ENCODE measurements at regions not wholly inside any gene's neighbourhood (a gene's known extent, or its start where the extent isn't known, plus 50 kb on each side); places are given as distances from the start of the nearest gene placed in this dataset.

DNA sequence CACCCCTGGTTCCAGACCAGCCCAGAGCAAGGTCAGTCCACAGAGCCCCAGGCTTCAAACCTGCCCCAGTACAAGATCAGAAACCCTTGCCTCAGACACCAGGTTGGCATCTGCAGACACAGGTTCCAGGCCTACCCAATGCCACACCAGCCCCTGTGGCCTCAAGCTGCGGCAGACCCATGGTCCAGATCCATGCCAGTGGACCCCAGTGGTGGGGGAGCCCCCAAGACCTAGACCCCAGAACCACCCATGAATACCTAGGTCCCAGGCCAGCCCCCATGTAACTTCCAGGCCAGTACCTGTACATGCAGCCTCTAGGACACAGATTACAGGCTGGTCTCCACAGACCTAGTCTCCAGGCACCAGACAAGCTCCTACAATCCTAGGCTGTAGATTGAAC lies 1019.3 kb downstream of the JRKL start:
- TF ChIP-seq, protein P1, sequence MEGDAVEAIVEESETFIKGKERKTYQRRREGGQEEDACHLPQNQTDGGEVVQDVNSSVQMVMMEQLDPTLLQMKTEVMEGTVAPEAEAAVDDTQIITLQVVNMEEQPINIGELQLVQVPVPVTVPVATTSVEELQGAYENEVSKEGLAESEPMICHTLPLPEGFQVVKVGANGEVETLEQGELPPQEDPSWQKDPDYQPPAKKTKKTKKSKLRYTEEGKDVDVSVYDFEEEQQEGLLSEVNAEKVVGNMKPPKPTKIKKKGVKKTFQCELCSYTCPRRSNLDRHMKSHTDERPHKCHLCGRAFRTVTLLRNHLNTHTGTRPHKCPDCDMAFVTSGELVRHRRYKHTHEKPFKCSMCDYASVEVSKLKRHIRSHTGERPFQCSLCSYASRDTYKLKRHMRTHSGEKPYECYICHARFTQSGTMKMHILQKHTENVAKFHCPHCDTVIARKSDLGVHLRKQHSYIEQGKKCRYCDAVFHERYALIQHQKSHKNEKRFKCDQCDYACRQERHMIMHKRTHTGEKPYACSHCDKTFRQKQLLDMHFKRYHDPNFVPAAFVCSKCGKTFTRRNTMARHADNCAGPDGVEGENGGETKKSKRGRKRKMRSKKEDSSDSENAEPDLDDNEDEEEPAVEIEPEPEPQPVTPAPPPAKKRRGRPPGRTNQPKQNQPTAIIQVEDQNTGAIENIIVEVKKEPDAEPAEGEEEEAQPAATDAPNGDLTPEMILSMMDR (IDR thresholded peaks at IDR 0.05; ENCODE audit: control insufficient read depth, insufficient read depth, low read depth, low read length, missing control alignments), result no peak
- H3K4me3 ChIP-seq (ENCODE audit: control insufficient read depth, low read depth, low read length), result no peak overlapping the region
- DNase-seq (ENCODE audit: low read depth), result no peak

DNA sequence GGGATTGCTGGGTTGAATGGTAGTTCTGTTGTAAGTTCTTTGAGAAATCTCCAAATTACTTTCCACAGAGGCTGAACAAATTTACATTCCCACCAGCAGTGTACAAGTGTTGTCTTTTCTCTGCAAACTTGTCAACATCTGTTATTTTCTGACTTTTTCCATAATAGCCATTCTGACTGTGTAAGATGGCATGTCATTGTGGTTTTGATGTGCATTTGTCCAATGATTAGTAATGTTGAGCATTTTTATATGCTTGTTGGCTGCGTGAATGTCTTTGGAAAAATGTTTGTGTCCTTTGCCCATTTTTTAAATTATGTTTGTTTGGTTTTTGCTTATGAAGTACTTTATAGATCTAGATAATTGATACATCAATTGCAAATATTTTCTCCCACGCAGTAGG lies 1025.0 kb downstream of the JRKL start:
- H3K4me3 ChIP-seq (ENCODE audit: control insufficient read depth, low read depth, low read length), result no peak overlapping the region
- no peak for DNase-seq (ENCODE audit: low read depth)
- TF ChIP-seq, protein P1 (IDR thresholded peaks at IDR 0.05; ENCODE audit: control insufficient read depth, insufficient read depth, low read depth, low read length, missing control alignments), result no peak

DNA sequence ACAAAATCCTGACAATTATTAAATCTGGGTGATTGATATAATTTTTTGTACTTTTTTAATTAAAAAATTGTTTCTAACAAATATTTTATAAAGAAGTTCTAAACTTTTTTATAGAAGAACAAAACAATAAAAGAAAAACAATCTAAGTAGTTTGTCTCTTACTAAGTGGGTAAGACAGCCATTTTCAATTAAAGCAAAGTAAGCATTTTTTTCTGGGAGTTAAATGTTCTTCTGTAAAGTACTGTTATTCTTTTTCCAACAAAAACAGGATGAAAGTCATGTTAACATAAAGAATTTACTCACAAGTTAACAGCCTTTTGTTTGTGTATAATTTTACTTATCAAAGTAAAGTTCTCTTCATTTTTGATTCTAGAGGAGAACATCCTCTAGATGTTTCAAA lies 1029.9 kb downstream of the JRKL start:
- DNase-seq (ENCODE audit: low read depth), result no peak
- TF ChIP-seq, protein P1 (IDR thresholded peaks at IDR 0.05; ENCODE audit: control insufficient read depth, insufficient read depth, low read depth, low read length, missing control alignments), result no peak

DNA sequence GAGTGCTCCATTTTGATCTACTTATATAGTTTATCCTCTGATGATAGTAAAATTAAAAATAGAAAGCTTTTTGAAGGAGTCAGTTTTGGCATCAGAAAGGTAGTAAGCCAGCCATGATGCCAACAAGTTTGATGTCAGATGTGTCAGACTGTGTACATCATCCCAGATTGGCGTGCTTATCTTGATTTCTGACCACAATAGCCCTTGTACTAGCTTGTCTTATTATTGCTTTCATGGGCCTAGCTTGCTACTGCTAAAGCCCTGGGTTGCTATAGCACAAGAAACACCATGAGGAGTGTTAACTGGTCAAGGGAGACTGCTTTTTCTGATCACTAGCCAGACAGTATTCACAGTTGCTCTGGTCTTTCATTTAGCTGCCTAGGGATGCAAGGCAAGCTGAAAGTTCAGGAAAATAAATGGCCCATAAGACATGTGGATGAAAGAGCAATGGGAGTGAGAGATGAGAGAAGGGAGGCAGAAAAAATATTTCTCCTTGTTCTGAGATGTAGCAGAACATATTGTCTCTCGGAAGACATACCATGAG lies 1038.5 kb downstream of the JRKL start:
- H3K4me3 ChIP-seq (ENCODE audit: control insufficient read depth, low read depth, low read length), result no peak overlapping the region
- no peak for DNase-seq (ENCODE audit: low read depth)
- TF ChIP-seq, protein P1 (IDR thresholded peaks at IDR 0.05; ENCODE audit: control insufficient read depth, insufficient read depth, low read depth, low read length, missing control alignments), result no peak

More for the DNA sequence above, 1029.9 kb downstream of the JRKL start:
- no peak overlapping the region for H3K4me3 ChIP-seq (ENCODE audit: control insufficient read depth, low read depth, low read length)

DNA sequence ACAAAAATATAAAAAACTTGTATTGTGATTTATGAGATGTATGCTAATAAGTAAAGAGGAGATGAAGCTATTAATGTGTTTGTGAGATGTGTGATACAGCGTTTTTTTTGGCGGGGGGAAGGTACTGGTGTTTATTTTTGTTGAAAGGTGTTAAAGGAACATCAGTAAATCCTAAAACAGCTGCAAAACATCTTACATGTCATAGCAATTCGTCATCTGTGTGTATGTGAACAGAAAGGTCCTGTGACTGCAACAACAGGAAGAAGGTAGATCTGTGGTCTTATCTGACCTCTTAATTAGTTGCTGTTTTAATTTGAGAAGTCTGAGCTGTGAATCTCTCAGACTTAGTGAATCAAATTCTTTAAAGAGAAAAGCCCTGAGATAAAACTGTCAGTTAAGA lies 1041.1 kb downstream of the JRKL start:
- TF ChIP-seq, protein P1 (IDR thresholded peaks at IDR 0.05; ENCODE audit: control insufficient read depth, insufficient read depth, low read depth, low read length, missing control alignments), result no peak
- H3K4me3 ChIP-seq (ENCODE audit: control insufficient read depth, low read depth, low read length), result no peak overlapping the region
- no peak for DNase-seq (ENCODE audit: low read depth)

DNA sequence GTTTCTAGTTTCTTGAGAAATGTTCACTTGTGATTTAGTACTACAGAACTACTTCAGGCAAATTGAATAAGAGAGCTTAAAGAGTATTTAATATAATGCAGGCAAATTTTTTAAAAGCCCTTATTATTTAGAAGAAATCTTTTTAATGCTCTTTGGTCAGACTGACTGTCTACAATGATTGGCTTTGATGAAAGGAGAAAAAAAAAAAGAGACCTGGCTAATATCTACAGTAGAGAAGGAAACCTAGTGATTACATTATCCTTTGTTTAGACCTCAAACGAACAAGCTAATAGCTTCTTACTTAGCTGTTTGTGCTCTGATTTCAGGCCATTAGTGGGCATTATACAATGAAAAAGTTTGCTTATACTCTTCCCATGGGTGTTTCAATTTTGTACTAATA lies 1043.1 kb downstream of the JRKL start:
- H3K4me3 ChIP-seq (ENCODE audit: control insufficient read depth, low read depth, low read length), result no peak overlapping the region
- no peak for DNase-seq (ENCODE audit: low read depth)
- TF ChIP-seq, protein P1 (IDR thresholded peaks at IDR 0.05; ENCODE audit: control insufficient read depth, insufficient read depth, low read depth, low read length, missing control alignments), result no peak

DNA sequence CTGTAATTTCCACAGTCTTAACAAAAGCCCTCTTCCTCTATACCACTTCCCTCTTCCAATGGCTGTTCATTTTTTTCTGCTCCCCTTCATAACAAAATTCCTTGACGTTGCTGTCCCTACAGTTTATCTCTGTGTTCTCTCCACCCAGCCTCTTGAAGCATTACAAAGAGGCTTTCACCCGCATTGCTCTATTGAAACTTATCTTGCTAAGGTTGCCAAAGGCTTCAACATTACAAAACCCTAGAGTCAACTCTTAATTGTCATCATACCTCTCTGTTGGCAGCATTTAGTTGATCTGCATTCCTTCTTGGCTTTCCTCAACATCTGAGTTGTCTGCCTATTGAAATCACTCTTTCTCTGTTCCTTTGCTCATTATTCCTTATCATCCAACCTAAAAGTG lies 1055.7 kb downstream of the JRKL start:
- no peak overlapping the region for H3K4me3 ChIP-seq (ENCODE audit: control insufficient read depth, low read depth, low read length)
- DNase-seq (ENCODE audit: low read depth), result no peak
- TF ChIP-seq, protein P1 (IDR thresholded peaks at IDR 0.05; ENCODE audit: control insufficient read depth, insufficient read depth, low read depth, low read length, missing control alignments), result no peak
